A549 (cell line): ENCODE measurements at regions not wholly inside any gene's neighbourhood (a gene's known extent, or its start where the extent isn't known, plus 50 kb on each side); places are given as distances from the start of the nearest gene placed in this dataset.

Experiments used
- ATAC-seq, 2 experiments: fragments of 200-7000 bp in 1 of 2; fragments of >200 bp in 1 of 2; cut with Nextera tagmentation in 1 of 2; cut with Tn5 transposase in 1 of 2; 3 replicates each; pipeline versions ENCODE4 v1.8.0 to v1.9.1; 2018 to 2020; ENCODE audit warnings: mild to moderate bottlenecking in 1 of 2, moderate library complexity in 1 of 2
- CTCF ChIA-PET: fragments of 300-600 bp; sonication (Branson Sonifier 250); formaldehyde crosslinking; extraction: SDS; loops from one replicate; lab custom pipeline; 2021; ENCODE audit warnings: antibody characterized with exemption, inconsistent platforms; lab: Yijun Ruan, JAX
- POLR2A ChIA-PET: fragments of 350-600 bp; formaldehyde crosslinking; extraction: SDS; loops from one replicate; lab custom pipeline; 2021; ENCODE audit warnings: antibody characterized with exemption, inconsistent platforms; lab: Yijun Ruan, JAX
- DNase-seq, 2 experiments: peaks; one replicate each; pipeline versions ENCODE4 v3.0.0 to v3.0.0-alpha.2; 2011 to 2016; ENCODE audit warnings: low read depth in 1 of 2, low spot score in 1 of 2
- FAIRE-seq: peaks from 2 replicates; lab custom pipeline; 2011; peaks lifted over from hg19 to GRCh38; lab: Jason Lieb, UNC
- H3K27ac ChIP-seq, 2 experiments: fragments of >200 bp; sonication (Bioruptor Twin); formaldehyde crosslinking; 3 replicates each; pipeline ENCODE4 v1.5.1; 2016 to 2017
- H3K4me1 ChIP-seq: fragments of >200 bp; sonication (Bioruptor Twin); formaldehyde crosslinking; 3 replicates; pipeline ENCODE4 v1.6.1; 2016
- H3K4me2 ChIP-seq: fragments of >200 bp; sonication (Bioruptor Twin); formaldehyde crosslinking; 3 replicates; pipeline ENCODE4 v1.6.1; 2016
- H3K4me3 ChIP-seq: fragments of >200 bp; sonication (Bioruptor Twin); formaldehyde crosslinking; 3 replicates; pipeline ENCODE4 v1.5.1; 2016
- H3K9me3 ChIP-seq: fragments of >200 bp; sonication (Bioruptor Twin); formaldehyde crosslinking; 3 replicates; pipeline ENCODE4 v1.6.1; 2016
- ATOH8 ChIP-seq: fragments of 250-450 bp; sonication (Bioruptor Pico); IDR thresholded peaks from 2 replicates; pipeline ENCODE4 v1.5.0; 2020; ENCODE audit warnings: low read depth, mild to moderate bottlenecking, moderate library complexity
- CBX2 ChIP-seq: fragments of 200-600 bp; sonication (generic); IDR thresholded peaks from 2 replicates; pipeline ENCODE4 v1.6.1; 2016; ENCODE audit warnings: low read depth, mild to moderate bottlenecking, borderline replicate concordance
- CBX8 ChIP-seq: fragments of 200-600 bp; sonication (generic); IDR thresholded peaks from 2 replicates; pipeline ENCODE4 v1.6.1; 2016
- CEBPB ChIP-seq, 2 experiments: fragments of >200 bp in 1 of 2; sonication (Bioruptor Twin) in 1 of 2; formaldehyde crosslinking in 1 of 2; IDR thresholded peaks; 2 replicates each; pipeline ENCODE4 v1.6.1; 2012 to 2016
- EP300 ChIP-seq, 2 experiments: fragments of >200 bp; sonication (Bioruptor Twin); formaldehyde crosslinking; IDR thresholded peaks; 2 replicates in 1 of 2; 3 replicates in 1 of 2; pipeline ENCODE4 v1.6.1; 2016 to 2017
- FOSL2 ChIP-seq, 2 experiments: fragments of 450-650 bp in 1 of 2; fragments of >200 bp in 1 of 2; sonication (Bioruptor Twin) in 1 of 2; formaldehyde crosslinking; IDR thresholded peaks; 2 replicates each; pipeline versions ENCODE4 v1.5.0 to v1.6.1; 2016 to 2020; ENCODE audit warnings: mild to moderate bottlenecking in 1 of 2, moderate library complexity in 1 of 2
- HMGXB4 ChIP-seq: fragments of 250-450 bp; sonication (Bioruptor Pico); IDR thresholded peaks from 2 replicates; pipeline ENCODE4 v1.5.0; 2021; ENCODE audit warnings: mild to moderate bottlenecking, moderate library complexity, borderline replicate concordance
- HOXA7 ChIP-seq: fragments of 250-450 bp; sonication (Bioruptor Pico); IDR thresholded peaks from 2 replicates; pipeline ENCODE4 v1.5.0; 2020; ENCODE audit warnings: mild to moderate bottlenecking, moderate library complexity
- HOXB13 ChIP-seq: fragments of 250-450 bp; sonication (Bioruptor Pico); IDR thresholded peaks from 2 replicates; pipeline ENCODE4 v1.5.0; 2020; ENCODE audit warnings: low read depth, mild to moderate bottlenecking, moderate library complexity
- JUNB ChIP-seq: fragments of >200 bp; sonication (Bioruptor Twin); formaldehyde crosslinking; IDR thresholded peaks from 2 replicates; pipeline ENCODE4 v1.6.1; 2016
- KDM1A ChIP-seq: fragments of 200-600 bp; sonication (generic); IDR thresholded peaks from 2 replicates; pipeline ENCODE4 v1.6.1; 2016; ENCODE audit warnings: low read depth, mild to moderate bottlenecking
- KDM5A ChIP-seq: fragments of 200-600 bp; sonication (generic); IDR thresholded peaks from 2 replicates; pipeline ENCODE4 v1.6.1; 2016; ENCODE audit warnings: antibody characterized with exemption, mild to moderate bottlenecking
- MAZ ChIP-seq: fragments of 150-350 bp; IDR thresholded peaks from 2 replicates; pipeline ENCODE4 v1.6.1; 2014; ENCODE audit warnings: antibody characterized with exemption, low read depth, low read length, borderline replicate concordance
- NFE2L2 ChIP-seq: fragments of 150-350 bp; conservative IDR thresholded peaks from 2 replicates; pipeline ENCODE4 v1.6.1; 2014; ENCODE audit warnings: low read length
- NPAS2 ChIP-seq: fragments of 250-450 bp; sonication (Bioruptor Pico); IDR thresholded peaks from 2 replicates; pipeline ENCODE4 v1.8.0; 2022; ENCODE audit warnings: mild to moderate bottlenecking, moderate library complexity, borderline replicate concordance
- NR3C1 ChIP-seq: fragments of >200 bp; sonication (Bioruptor Twin); formaldehyde crosslinking; IDR thresholded peaks from 3 replicates; pipeline ENCODE4 v1.6.1; 2017
- PBX3 ChIP-seq: IDR thresholded peaks from 2 replicates; pipeline ENCODE4 v1.6.1; 2012
- RAD21 ChIP-seq, 2 experiments: fragments of >200 bp in 1 of 2; sonication (Bioruptor Twin) in 1 of 2; formaldehyde crosslinking in 1 of 2; IDR thresholded peaks in 1 of 2; conservative IDR thresholded peaks in 1 of 2; 2 replicates in 1 of 2; 3 replicates in 1 of 2; pipeline ENCODE4 v1.6.1; 2012 to 2018; ENCODE audit warnings: inconsistent platforms in 1 of 2
- RARB ChIP-seq: fragments of 250-450 bp; sonication (Bioruptor Pico); IDR thresholded peaks from 2 replicates; pipeline ENCODE4 v1.8.0; 2021; ENCODE audit warnings: mild to moderate bottlenecking, moderate library complexity
- RCOR1 ChIP-seq: fragments of 150-350 bp; IDR thresholded peaks from 2 replicates; pipeline ENCODE4 v1.6.1; 2014; ENCODE audit warnings: antibody characterized with exemption, low read length, low read depth
- REST ChIP-seq: fragments of 200-600 bp; sonication (generic); IDR thresholded peaks from 2 replicates; pipeline ENCODE4 v1.6.1; 2016; ENCODE audit warnings: antibody characterized with exemption, mild to moderate bottlenecking, moderate library complexity
- RFX5 ChIP-seq: fragments of 450-650 bp; IDR thresholded peaks from 2 replicates; pipeline ENCODE4 v1.7.1; 2014; ENCODE audit warnings: antibody characterized with exemption, mild to moderate bottlenecking, moderate library complexity
- TP53 ChIP-seq: fragments of 250-450 bp; sonication (Bioruptor Pico); IDR thresholded peaks from 2 replicates; pipeline ENCODE4 v1.5.0; 2021; ENCODE audit warnings: mild to moderate bottlenecking, moderate library complexity
- USF2 ChIP-seq: fragments of 450-650 bp; IDR thresholded peaks from 2 replicates; pipeline ENCODE4 v1.6.1; 2014; ENCODE audit warnings: antibody characterized with exemption
- ZNF302 ChIP-seq: fragments of 250-450 bp; sonication (Bioruptor Pico); IDR thresholded peaks from 2 replicates; pipeline ENCODE4 v1.9.0; 2021; ENCODE audit warnings: inconsistent platforms, mild to moderate bottlenecking, moderate library complexity
- WGBS: methylation state at CpG from one replicate; pipeline ENCODE4 v1.1.6; 2017; ENCODE audit errors: missing lambda C conversion rate; 5-methylcytosine and 5-hydroxymethylcytosine counted together

- peaks cover 12% of the 10 kb centered on the region for H3K9me3 ChIP-seq
- TF ChIP-seq CBX8 (no peak), FOSL2 (IDR thresholded peaks at IDR 0.05) (no peak), FOSL2 (CRISPR knock-in tag; IDR thresholded peaks at IDR 0.05) (0 out of 2 replicates have a peak, but pooled peaks have one; percentile 9), CEBPB (IDR thresholded peaks at IDR 0.05) (no peak), ZNF302 (CRISPR knock-in tag) (no peak), HOXB13 (CRISPR knock-in tag) (no peak)
- ChIA-PET POLR2A (no interaction called here), CTCF (no interaction called here)
- no peaks in the 10 kb centered on the region for H3K4me1 ChIP-seq
- H3K27ac ChIP-seq: no peak overlapping the region
- H3K4me3 ChIP-seq: no peak overlapping the region
- DNase-seq (no peak), ATAC-seq (no peak), FAIRE-seq (no peak)
- no peak overlapping the region for H3K4me2 ChIP-seq
- 81% methylated on average over 3 of the region's 3 CpGs for WGBS
These were observed 134.9 kb upstream of the ZNF438 start for GRCh38 chr10:31166606-31167005.

GRCh38 chr10:31170636-31171035 lies 139.0 kb upstream of the ZNF438 start:
- no peak for FAIRE-seq
- Histone ChIP-seq H3K27ac (no peak overlapping the region), H3K4me2 (no peak overlapping the region), H3K9me3 (peaks cover 23% of the 10 kb centered on the region), H3K4me3 (no peak overlapping the region), H3K4me1 (no peaks in the 10 kb centered on the region)
- WGBS: 19% methylated on average over 4 of the region's 4 CpGs
- no peak for ATAC-seq
- POLR2A ChIA-PET: no interaction called here
- DNase-seq: no peak
- TF ChIP-seq CBX2 (no peak), NPAS2 (CRISPR knock-in tag) (no peak), NFE2L2 (no peak), EP300 (IDR thresholded peaks at IDR 0.05) (no peak), RAD21 (conservative IDR thresholded peaks at IDR 0.05 in 1 of 2, IDR thresholded peaks at IDR 0.05 in 1 of 2) (no peak), KDM1A (no peak), TP53 (CRISPR knock-in tag) (no peak), JUNB (no peak), MAZ (no peak), HOXA7 (CRISPR knock-in tag) (no peak), HMGXB4 (no peak), RCOR1 (no peak), NR3C1 (no peak), PBX3 (no peak), RARB (CRISPR knock-in tag) (no peak), ATOH8 (CRISPR knock-in tag) (no peak)
- CTCF ChIA-PET: interaction anchor here (2.1 kb wide), 1 partner anchor 11 kb away, joined by 5 read pairs; no protein-coding TSS in a partner anchor

GRCh38 chr10:31171402-31172083 lies 139.9 kb upstream of the ZNF438 start:
- ChIA-PET POLR2A (no interaction called here), CTCF (no interaction called here)
- Histone ChIP-seq H3K4me2 (no peak overlapping the region), H3K27ac (no peak overlapping the region), H3K4me3 (no peak overlapping the region), H3K9me3 (peaks cover 26% of the 10 kb centered on the region), H3K4me1 (no peaks in the 10 kb centered on the region)
- DNase-seq (no peak), FAIRE-seq (no peak), ATAC-seq (no peak)
- 18% methylated on average over 4 of the region's 4 CpGs for WGBS
- TF ChIP-seq RFX5 (no peak), USF2 (peak; percentile 79), KDM5A (no peak), REST (no peak)
